Effector memory CD8-positive, alpha-beta T cell (primary cell): ENCODE measurements at regions not wholly inside any gene's neighbourhood (a gene's known extent, or its start where the extent isn't known, plus 50 kb on each side); places are given as distances from the start of the nearest gene placed in this dataset.

Source experiments
- ATAC-seq: fragments of 150-1000 bp; cut with Tn5 transposase; replicated peaks from 2 replicates; pipeline ENCODE4 v1.10.0; 2021; ENCODE audit warnings: mild to moderate bottlenecking, moderate library complexity
- DNase-seq, 3 experiments: peaks; one replicate each; pipeline ENCODE4 v3.0.0; 2021
- H3K27ac Mint-ChIP-seq, 2 donors: one replicate each; pipeline ENCODE4 v1.8.0; 2022; ENCODE audit warnings: mild to moderate bottlenecking in 2 of 2, mixed read lengths in 2 of 2, moderate library complexity in 2 of 2
- H3K27me3 Mint-ChIP-seq, 2 donors: one replicate each; pipeline ENCODE4 v1.8.0; 2022; ENCODE audit warnings: mixed read lengths in 2 of 2
- H3K36me3 Mint-ChIP-seq: one replicate; pipeline ENCODE4 v1.8.0; 2022; ENCODE audit warnings: mild to moderate bottlenecking, moderate library complexity, mixed read lengths; ENCODE audit not compliant: insufficient read depth
- H3K4me1 Mint-ChIP-seq, 2 donors: one replicate each; pipeline ENCODE4 v1.8.0; 2022; ENCODE audit warnings: low read depth in 2 of 2, mixed read lengths in 2 of 2
- H3K4me3 Mint-ChIP-seq, 2 donors: one replicate each; pipeline ENCODE4 v1.8.0; 2022; ENCODE audit warnings: mild to moderate bottlenecking in 2 of 2, mixed read lengths in 2 of 2, moderate library complexity in 2 of 2
- H3K9me3 Mint-ChIP-seq, 2 donors: one replicate each; pipeline ENCODE4 v1.8.0; 2022; ENCODE audit warnings: mixed read lengths in 2 of 2

GRCh38 chr6:17047889-17048288 lies 54.0 kb upstream of the STMND1 start:
- DNase-seq, result no peak
- no peak for ATAC-seq
- H3K9me3 Mint-ChIP-seq, result no peaks in the 10 kb centered on the region
- peaks cover 0 to 2% of the 10 kb centered on the region in 2 donors for H3K4me1 Mint-ChIP-seq
- no peaks in the 10 kb centered on the region for H3K36me3 Mint-ChIP-seq
- no peak overlapping the region for H3K27ac Mint-ChIP-seq
- peaks cover 23 to 56% of the 10 kb centered on the region in 2 donors for H3K27me3 Mint-ChIP-seq
- H3K4me3 Mint-ChIP-seq, result no peak overlapping the region

GRCh38 chr6:17045581-17046322 lies 56.1 kb upstream of the STMND1 start:
- no peak for ATAC-seq
- Mint-ChIP-seq H3K9me3 (no peaks in the 10 kb centered on the region), H3K4me1 (peaks cover 0 to 2% of the 10 kb centered on the region in 2 donors), H3K27ac (no peak overlapping the region), H3K36me3 (no peaks in the 10 kb centered on the region), H3K27me3 (peaks cover 37 to 66% of the 10 kb centered on the region in 2 donors), H3K4me3 (no peak overlapping the region)
- no peak for DNase-seq

GRCh38 chr6:17043148-17043522 lies 58.7 kb upstream of the STMND1 start:
- H3K4me3 Mint-ChIP-seq, result no peak overlapping the region
- peaks cover 39 to 59% of the 10 kb centered on the region in 2 donors for H3K27me3 Mint-ChIP-seq
- H3K27ac Mint-ChIP-seq, result no peak overlapping the region
- H3K36me3 Mint-ChIP-seq, result no peaks in the 10 kb centered on the region
- DNase-seq (no peak), ATAC-seq (no peak)
- H3K9me3 Mint-ChIP-seq, result no peaks in the 10 kb centered on the region
- peaks cover 0 to 2% of the 10 kb centered on the region in 2 donors for H3K4me1 Mint-ChIP-seq

- Mint-ChIP-seq H3K4me1 (peaks cover 0 to 2% of the 10 kb centered on the region in 2 donors), H3K27me3 (peaks cover 38 to 54% of the 10 kb centered on the region in 2 donors), H3K9me3 (no peaks in the 10 kb centered on the region), H3K36me3 (no peaks in the 10 kb centered on the region), H3K27ac (no peak overlapping the region), H3K4me3 (no peak overlapping the region)
- ATAC-seq (no peak), DNase-seq (no peak)
Measured at GRCh38 chr6:17042422-17043147, 59.3 kb upstream of the STMND1 start.

GRCh38 chr6:17039266-17039665 lies 62.6 kb upstream of the STMND1 start:
- no peaks in the 10 kb centered on the region for H3K9me3 Mint-ChIP-seq
- no peak overlapping the region for H3K27ac Mint-ChIP-seq
- peaks cover 26 to 44% of the 10 kb centered on the region in 2 donors for H3K27me3 Mint-ChIP-seq
- H3K4me1 Mint-ChIP-seq, result peaks cover 0 to 2% of the 10 kb centered on the region in 2 donors
- H3K4me3 Mint-ChIP-seq, result no peak overlapping the region
- DNase-seq, result no peak
- no peak for ATAC-seq
- no peaks in the 10 kb centered on the region for H3K36me3 Mint-ChIP-seq

GRCh38 chr6:17038316-17038715 lies 63.5 kb upstream of the STMND1 start:
- H3K27ac Mint-ChIP-seq, result no peak overlapping the region
- no peaks in the 10 kb centered on the region for H3K9me3 Mint-ChIP-seq
- peaks cover 26 to 38% of the 10 kb centered on the region in 2 donors for H3K27me3 Mint-ChIP-seq
- DNase-seq (no peak), ATAC-seq (no peak)
- no peaks in the 10 kb centered on the region for H3K36me3 Mint-ChIP-seq
- peaks cover 0 to 2% of the 10 kb centered on the region in 2 donors for H3K4me1 Mint-ChIP-seq
- H3K4me3 Mint-ChIP-seq, result no peak overlapping the region

GRCh38 chr6:17036065-17036393 lies 65.8 kb upstream of the STMND1 start:
- Mint-ChIP-seq H3K9me3 (no peaks in the 10 kb centered on the region), H3K4me1 (no peaks in the 10 kb centered on the region), H3K36me3 (no peaks in the 10 kb centered on the region), H3K4me3 (no peak overlapping the region), H3K27ac (no peak overlapping the region), H3K27me3 (peaks cover 22 to 33% of the 10 kb centered on the region in 2 donors)
- DNase-seq, result no peak
- ATAC-seq, result no peak

GRCh38 chr6:17035257-17036064 lies 66.4 kb upstream of the STMND1 start:
- no peaks in the 10 kb centered on the region for H3K36me3 Mint-ChIP-seq
- H3K27ac Mint-ChIP-seq, result no peak overlapping the region
- H3K27me3 Mint-ChIP-seq, result peaks cover 22 to 33% of the 10 kb centered on the region in 2 donors
- no peak overlapping the region for H3K4me3 Mint-ChIP-seq
- H3K9me3 Mint-ChIP-seq, result no peaks in the 10 kb centered on the region
- no peaks in the 10 kb centered on the region for H3K4me1 Mint-ChIP-seq
- ATAC-seq (no peak), DNase-seq (no peak)

- DNase-seq (no peak), ATAC-seq (no peak)
- Mint-ChIP-seq H3K9me3 (no peaks in the 10 kb centered on the region), H3K4me3 (no peak overlapping the region), H3K27ac (no peak overlapping the region), H3K4me1 (no peaks in the 10 kb centered on the region), H3K36me3 (no peaks in the 10 kb centered on the region), H3K27me3 (peaks cover 22 to 31% of the 10 kb centered on the region in 2 donors)
Measured at GRCh38 chr6:17033746-17034145, 68.1 kb upstream of the STMND1 start.

GRCh38 chr6:17032988-17033634 lies 68.7 kb upstream of the STMND1 start:
- DNase-seq (no peak), ATAC-seq (no peak)
- Mint-ChIP-seq H3K4me1 (no peaks in the 10 kb centered on the region), H3K36me3 (no peaks in the 10 kb centered on the region), H3K4me3 (no peak overlapping the region), H3K27ac (no peak overlapping the region), H3K27me3 (peaks cover 22 to 34% of the 10 kb centered on the region in 2 donors), H3K9me3 (no peaks in the 10 kb centered on the region)

- ATAC-seq (no peak), DNase-seq (no peak)
- Mint-ChIP-seq H3K27ac (no peak overlapping the region), H3K36me3 (no peaks in the 10 kb centered on the region), H3K9me3 (no peaks in the 10 kb centered on the region), H3K4me1 (no peaks in the 10 kb centered on the region), H3K27me3 (peaks cover 22 to 34% of the 10 kb centered on the region in 2 donors), H3K4me3 (no peak overlapping the region)
Measured at GRCh38 chr6:17032590-17032987, 69.3 kb upstream of the STMND1 start.

- H3K27me3 Mint-ChIP-seq, result peaks cover 22 to 34% of the 10 kb centered on the region in 2 donors
- DNase-seq, result no peak
- H3K4me1 Mint-ChIP-seq, result no peaks in the 10 kb centered on the region
- H3K27ac Mint-ChIP-seq, result no peak overlapping the region
- no peak for ATAC-seq
- no peaks in the 10 kb centered on the region for H3K9me3 Mint-ChIP-seq
- H3K4me3 Mint-ChIP-seq, result no peak overlapping the region
- H3K36me3 Mint-ChIP-seq, result no peaks in the 10 kb centered on the region
Measured at GRCh38 chr6:17031961-17032360, 69.9 kb upstream of the STMND1 start.

GRCh38 chr6:17027441-17027840 lies 74.4 kb upstream of the STMND1 start:
- H3K4me1 Mint-ChIP-seq, result no peaks in the 10 kb centered on the region
- H3K36me3 Mint-ChIP-seq, result no peaks in the 10 kb centered on the region
- H3K4me3 Mint-ChIP-seq, result no peak overlapping the region
- H3K27me3 Mint-ChIP-seq, result peaks cover 6 to 14% of the 10 kb centered on the region in 2 donors
- DNase-seq (no peak), ATAC-seq (no peak)
- H3K9me3 Mint-ChIP-seq, result peaks cover 1 to 8% of the 10 kb centered on the region in 2 donors
- H3K27ac Mint-ChIP-seq, result no peak overlapping the region
